Peyer's patch (tissue), 4 donors: ENCODE measurements at regions not wholly inside any gene's neighbourhood (a gene's known extent, or its start where the extent isn't known, plus 50 kb on each side); places are given as distances from the start of the nearest gene placed in this dataset.

Experiments
- DNase-seq, 3 donors: peaks; one replicate each; pipeline ENCODE4 v3.0.0-alpha.2; 2017 to 2019
- H3K27ac ChIP-seq, 4 donors: fragments of 200-600 bp; sonication (generic); one replicate each; pipeline ENCODE4 v1.5.1; 2016 to 2019
- H3K27me3 ChIP-seq, 2 donors: fragments of 200-600 bp; sonication (generic); one replicate each; pipeline ENCODE4 v1.5.1; 2019
- H3K36me3 ChIP-seq, 3 donors: fragments of 200-600 bp; sonication (generic); one replicate each; pipeline ENCODE4 v1.5.1; 2016 to 2019
- H3K4me1 ChIP-seq, 4 donors: fragments of 200-600 bp; sonication (generic); one replicate each; pipeline ENCODE4 v1.5.1; 2016 to 2019
- H3K4me3 ChIP-seq, 4 donors: fragments of 200-600 bp; sonication (generic); 1 replicate in 3 of 4; 2 replicates in 1 of 4; pipeline ENCODE4 v1.5.1; 2016 to 2019; ENCODE audit warnings: mild to moderate bottlenecking in 1 of 4
- H3K9me3 ChIP-seq, 4 donors: fragments of 200-600 bp; sonication (generic); one replicate each; pipeline ENCODE4 v1.5.1; 2016 to 2019; ENCODE audit warnings: mild to moderate bottlenecking in 1 of 4
- CTCF ChIP-seq, 6 experiments: fragments of 450-650 bp in 4 of 6; fragments of 200-600 bp in 2 of 6; sonication (generic) in 1 of 6; IDR thresholded peaks; one replicate each; pipeline ENCODE4 v1.5.1; 2017 to 2019; ENCODE audit warnings: antibody characterized with exemption in 6 of 6, mild to moderate bottlenecking in 3 of 6, moderate library complexity in 1 of 6
- POLR2A ChIP-seq, 2 donors: fragments of 450-650 bp; IDR thresholded peaks; one replicate each; pipeline ENCODE4 v1.5.1; 2017; ENCODE audit warnings: antibody characterized with exemption in 2 of 2, mild to moderate bottlenecking in 2 of 2, moderate library complexity in 2 of 2

GRCh38 chr5:145433077-145433476 is 402.1 kb downstream of the PRELID2 start:
- DNase-seq, result no peak

GRCh38 chr5:145429170-145429569 is 406.0 kb downstream of the PRELID2 start:
- Histone ChIP-seq H3K4me3 (no peak overlapping the region), H3K4me1 (no peaks in the 10 kb centered on the region), H3K9me3 (peaks cover 0 to 4% (median 0%) of the 10 kb centered on the region in 4 donors), H3K27me3 (no peaks in the 10 kb centered on the region), H3K27ac (no peak overlapping the region), H3K36me3 (no peaks in the 10 kb centered on the region)
- DNase-seq, result no peak
- no peak for TF ChIP-seq POLR2A (IDR thresholded peaks at IDR 0.05)
- no peak for TF ChIP-seq CTCF (IDR thresholded peaks at IDR 0.05)

More at GRCh38 chr5:145433077-145433476, 402.1 kb downstream of the PRELID2 start:
- Histone ChIP-seq H3K4me3 (no peak overlapping the region), H3K36me3 (no peaks in the 10 kb centered on the region), H3K27me3 (no peaks in the 10 kb centered on the region), H3K27ac (no peak overlapping the region), H3K4me1 (no peaks in the 10 kb centered on the region), H3K9me3 (peaks cover 0 to 4% (median 0%) of the 10 kb centered on the region in 4 donors)
- TF ChIP-seq CTCF (IDR thresholded peaks at IDR 0.05) (no peak), POLR2A (IDR thresholded peaks at IDR 0.05) (no peak)

GRCh38 chr5:145408048-145408341 is 427.1 kb downstream of the PRELID2 start:
- peaks cover 0 to 9% (median 2%) of the 10 kb centered on the region in 4 donors for H3K9me3 ChIP-seq
- H3K27me3 ChIP-seq, result no peaks in the 10 kb centered on the region
- H3K4me3 ChIP-seq, result no peak overlapping the region
- no peak for TF ChIP-seq CTCF (IDR thresholded peaks at IDR 0.05)
- TF ChIP-seq POLR2A (IDR thresholded peaks at IDR 0.05), result no peak
- no peaks in the 10 kb centered on the region for H3K36me3 ChIP-seq
- no peak for DNase-seq
- no peaks in the 10 kb centered on the region for H3K4me1 ChIP-seq
- no peak overlapping the region for H3K27ac ChIP-seq

- peaks cover 0 to 9% (median 2%) of the 10 kb centered on the region in 4 donors for H3K9me3 ChIP-seq
- DNase-seq, result no peak
- TF ChIP-seq POLR2A (IDR thresholded peaks at IDR 0.05), result no peak
- TF ChIP-seq CTCF (IDR thresholded peaks at IDR 0.05), result no peak
- H3K27me3 ChIP-seq, result no peaks in the 10 kb centered on the region
- H3K27ac ChIP-seq, result no peak overlapping the region
- H3K4me3 ChIP-seq, result no peak overlapping the region
- H3K4me1 ChIP-seq, result no peaks in the 10 kb centered on the region
- no peaks in the 10 kb centered on the region for H3K36me3 ChIP-seq
Observed at GRCh38 chr5:145407300-145408047, 427.7 kb downstream of the PRELID2 start.

- Histone ChIP-seq H3K4me1 (no peaks in the 10 kb centered on the region), H3K27me3 (no peaks in the 10 kb centered on the region), H3K36me3 (no peaks in the 10 kb centered on the region), H3K9me3 (peaks cover 0 to 5% (median 2%) of the 10 kb centered on the region in 4 donors), H3K27ac (no peak overlapping the region), H3K4me3 (no peak overlapping the region)
- DNase-seq, result no peak
- TF ChIP-seq CTCF (IDR thresholded peaks at IDR 0.05) (no peak), POLR2A (IDR thresholded peaks at IDR 0.05) (no peak)
Observed at GRCh38 chr5:145403992-145404391, 431.1 kb downstream of the PRELID2 start.
